NCI-H2107 treated with DMSO at 0.1 percent for 48 hours (cell line): ENCODE measurements at regions not wholly inside any gene's neighbourhood (a gene's known extent, or its start where the extent isn't known, plus 50 kb on each side); places are given as distances from the start of the nearest gene placed in this dataset.

Experiments
- DNase-seq: peaks from one replicate; lab custom pipeline; 2025; ENCODE audit not compliant: unreplicated experiment; lab: John Stamatoyannopoulos, UW

GRCh38 chr6:14856177-14856576 is 389.7 kb upstream of the JARID2 start:
- DNase-seq = no peak

- DNase-seq = no peak
Measured at GRCh38 chr6:14857001-14857400, 388.9 kb upstream of the JARID2 start.

GRCh38 chr6:14857501-14857900 is 388.4 kb upstream of the JARID2 start:
- no peak for DNase-seq

- no peak for DNase-seq
Measured at GRCh38 chr6:14858808-14859207, 387.1 kb upstream of the JARID2 start.

GRCh38 chr6:14860774-14861173 is 385.1 kb upstream of the JARID2 start:
- DNase-seq = no peak

GRCh38 chr6:14861491-14861943 is 384.4 kb upstream of the JARID2 start:
- DNase-seq = no peak

GRCh38 chr6:14862845-14863244 is 383.0 kb upstream of the JARID2 start:
- DNase-seq = no peak

GRCh38 chr6:14863902-14864850 is 381.7 kb upstream of the JARID2 start:
- no peak for DNase-seq

- no peak for DNase-seq
Measured at GRCh38 chr6:14865531-14866100, 380.3 kb upstream of the JARID2 start.

GRCh38 chr6:14867802-14868201 is 378.1 kb upstream of the JARID2 start:
- no peak for DNase-seq

GRCh38 chr6:14871221-14871620 is 374.6 kb upstream of the JARID2 start:
- DNase-seq = peak; percentile 61

- no peak for DNase-seq
Measured at GRCh38 chr6:14873101-14873500, 372.8 kb upstream of the JARID2 start.

GRCh38 chr6:14873781-14874441 is 372.0 kb upstream of the JARID2 start:
- DNase-seq = no peak

- no peak for DNase-seq
Measured at GRCh38 chr6:14874975-14875480, 370.8 kb upstream of the JARID2 start.

GRCh38 chr6:14875481-14876063 is 370.3 kb upstream of the JARID2 start:
- DNase-seq = no peak

GRCh38 chr6:14876778-14877613 is 368.9 kb upstream of the JARID2 start:
- DNase-seq = no peak

GRCh38 chr6:14877758-14878157 is 368.1 kb upstream of the JARID2 start:
- no peak for DNase-seq

GRCh38 chr6:14880052-14880451 is 365.8 kb upstream of the JARID2 start:
- DNase-seq = no peak

GRCh38 chr6:14880677-14881076 is 365.2 kb upstream of the JARID2 start:
- DNase-seq = no peak

- DNase-seq = no peak
Measured at GRCh38 chr6:14881398-14881797, 364.5 kb upstream of the JARID2 start.
